Endothelial cell of umbilical vein (primary cell): ENCODE measurements at regions not wholly inside any gene's neighbourhood (a gene's known extent, or its start where the extent isn't known, plus 50 kb on each side); places are given as distances from the start of the nearest gene placed in this dataset.

Experiments
- EZH2 ChIP-seq: IDR thresholded peaks from 2 replicates; pipeline ENCODE4 v1.6.1; 2012; ENCODE audit warnings: borderline replicate concordance, low read depth, mild to moderate bottlenecking, moderate library complexity, low read length, inconsistent platforms; ENCODE audit not compliant: severe bottlenecking
- POLR2A ChIP-seq: IDR thresholded peaks from 2 replicates; pipeline ENCODE4 v1.6.1; 2012; ENCODE audit warnings: low read depth, mild to moderate bottlenecking, control low read depth, low read length
- POLR2AphosphoS5 ChIP-seq: IDR thresholded peaks from 2 replicates; pipeline ENCODE4 v1.6.1; 2012; ENCODE audit warnings: low read depth, mild to moderate bottlenecking, control low read depth, low read length, moderate library complexity; ENCODE audit not compliant: insufficient read depth
- TF ChIP-seq, protein P1 (sequence below), 2 donors: IDR thresholded peaks; 1 replicate in 1 of 2; 2 replicates in 1 of 2; pipeline ENCODE4 v1.5.1; 2011; ENCODE audit warnings: low read length in 2 of 2, mild to moderate bottlenecking in 2 of 2, moderate library complexity in 2 of 2, control low read depth in 1 of 2, inconsistent platforms in 1 of 2, low read depth in 1 of 2; ENCODE audit not compliant: insufficient read depth in 1 of 2; ENCODE audit errors: extremely low read depth in 1 of 2

- TF ChIP-seq POLR2AphosphoS5 (no peak), EZH2 (no peak), POLR2A (no peak)
- TF ChIP-seq, protein P1, sequence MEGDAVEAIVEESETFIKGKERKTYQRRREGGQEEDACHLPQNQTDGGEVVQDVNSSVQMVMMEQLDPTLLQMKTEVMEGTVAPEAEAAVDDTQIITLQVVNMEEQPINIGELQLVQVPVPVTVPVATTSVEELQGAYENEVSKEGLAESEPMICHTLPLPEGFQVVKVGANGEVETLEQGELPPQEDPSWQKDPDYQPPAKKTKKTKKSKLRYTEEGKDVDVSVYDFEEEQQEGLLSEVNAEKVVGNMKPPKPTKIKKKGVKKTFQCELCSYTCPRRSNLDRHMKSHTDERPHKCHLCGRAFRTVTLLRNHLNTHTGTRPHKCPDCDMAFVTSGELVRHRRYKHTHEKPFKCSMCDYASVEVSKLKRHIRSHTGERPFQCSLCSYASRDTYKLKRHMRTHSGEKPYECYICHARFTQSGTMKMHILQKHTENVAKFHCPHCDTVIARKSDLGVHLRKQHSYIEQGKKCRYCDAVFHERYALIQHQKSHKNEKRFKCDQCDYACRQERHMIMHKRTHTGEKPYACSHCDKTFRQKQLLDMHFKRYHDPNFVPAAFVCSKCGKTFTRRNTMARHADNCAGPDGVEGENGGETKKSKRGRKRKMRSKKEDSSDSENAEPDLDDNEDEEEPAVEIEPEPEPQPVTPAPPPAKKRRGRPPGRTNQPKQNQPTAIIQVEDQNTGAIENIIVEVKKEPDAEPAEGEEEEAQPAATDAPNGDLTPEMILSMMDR (IDR thresholded peaks at IDR 0.05; ENCODE audit: extremely low read depth in 1 of 2, insufficient read depth in 1 of 2, low read depth in 1 of 2, low read length in 2 of 2): no peak
Observed at GRCh38 chr10:61278556-61278955, 174.6 kb downstream of the TMEM26 start.
